Bone marrow (tissue), 2 donors: ENCODE measurements at regions not wholly inside any gene's neighbourhood (a gene's known extent, or its start where the extent isn't known, plus 50 kb on each side); places are given as distances from the start of the nearest gene placed in this dataset.
A peak's percentile ranks its signal among the peaks of the same experiment; 100 is the strongest.

Experiments
- DNase-seq, 2 donors: peaks; one replicate each; lab custom pipeline; 2025; lab: John Stamatoyannopoulos, UW

DNA sequence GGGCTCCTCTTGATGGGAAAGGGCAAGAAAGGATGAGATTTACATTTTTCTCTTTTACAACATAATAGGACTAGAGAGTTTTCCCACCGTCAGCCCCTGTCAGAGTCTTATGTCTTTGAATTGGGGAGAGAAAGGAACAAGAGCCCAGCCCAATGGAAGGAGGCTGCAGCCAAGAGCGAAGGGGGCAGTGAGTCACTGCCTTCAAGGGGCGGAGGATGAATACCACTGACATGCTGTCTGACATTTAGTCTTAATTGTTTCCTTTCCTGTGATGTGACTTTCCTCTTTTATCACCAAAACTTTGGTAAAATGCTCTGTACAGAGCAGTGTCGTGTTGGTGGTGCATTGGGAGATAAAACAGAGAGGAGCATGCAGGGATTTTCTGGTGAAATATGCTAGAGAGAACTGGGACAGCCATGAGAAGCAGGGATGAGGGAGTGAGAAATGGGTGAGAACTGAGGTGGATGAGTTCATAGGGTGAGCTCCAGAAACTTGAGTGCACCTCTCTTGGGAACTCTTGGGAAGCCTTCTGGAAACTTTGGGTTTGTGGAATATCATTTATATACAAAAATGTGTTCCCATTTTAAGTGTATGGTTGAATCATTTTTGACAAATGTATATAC, 179.9 kb upstream of the FGGY start:
- DNase-seq = peak in 1 of 2 donors; percentile 76

DNA sequence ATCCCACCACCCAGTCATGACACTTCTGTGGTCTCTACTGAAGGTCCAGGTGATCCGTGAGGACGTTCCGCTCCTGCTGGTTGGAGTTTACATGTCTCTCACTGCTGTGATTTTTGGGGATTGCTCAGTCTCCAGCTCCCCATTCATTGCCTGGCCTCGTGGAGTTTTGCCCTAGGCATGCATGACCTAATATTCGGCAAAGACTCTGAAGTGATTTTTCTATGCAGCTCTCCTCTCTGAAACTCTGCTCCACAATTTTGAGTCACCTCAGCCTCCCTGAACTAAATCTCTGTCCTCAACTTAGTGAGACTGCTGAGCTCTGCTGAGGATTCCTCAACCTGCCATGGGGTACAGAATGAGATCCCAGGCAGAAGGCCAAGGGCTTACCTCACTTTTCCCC, 174.4 kb upstream of the FGGY start:
- no peak for DNase-seq

DNA sequence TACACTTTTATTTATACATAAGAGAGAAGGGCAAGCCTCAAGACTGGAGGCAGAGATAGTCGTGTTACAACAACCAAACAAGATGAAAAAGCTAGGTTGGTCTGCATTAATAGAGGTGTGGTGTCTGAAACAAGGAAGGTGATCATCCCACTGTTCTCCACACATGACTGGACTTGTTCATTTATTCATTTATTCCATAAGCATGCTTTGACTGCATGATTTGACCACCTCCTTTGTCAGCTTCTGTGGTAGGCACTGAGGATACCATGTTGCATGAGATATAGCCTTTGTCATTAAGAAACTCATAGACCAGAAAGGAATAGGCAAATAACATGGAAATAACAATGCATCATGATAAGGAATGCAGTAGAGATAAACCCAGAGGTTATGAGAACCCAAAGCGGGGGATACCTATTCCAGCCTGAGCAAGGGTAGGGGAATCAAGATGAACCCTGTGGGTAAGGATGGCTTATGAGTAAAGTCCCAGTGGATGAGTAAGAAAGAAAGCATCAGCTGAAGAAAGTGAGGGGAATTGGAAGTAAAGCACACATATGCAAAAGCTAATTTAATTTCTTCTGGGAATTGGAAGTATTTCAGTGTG, 173.7 kb upstream of the FGGY start:
- DNase-seq = no peak

DNA sequence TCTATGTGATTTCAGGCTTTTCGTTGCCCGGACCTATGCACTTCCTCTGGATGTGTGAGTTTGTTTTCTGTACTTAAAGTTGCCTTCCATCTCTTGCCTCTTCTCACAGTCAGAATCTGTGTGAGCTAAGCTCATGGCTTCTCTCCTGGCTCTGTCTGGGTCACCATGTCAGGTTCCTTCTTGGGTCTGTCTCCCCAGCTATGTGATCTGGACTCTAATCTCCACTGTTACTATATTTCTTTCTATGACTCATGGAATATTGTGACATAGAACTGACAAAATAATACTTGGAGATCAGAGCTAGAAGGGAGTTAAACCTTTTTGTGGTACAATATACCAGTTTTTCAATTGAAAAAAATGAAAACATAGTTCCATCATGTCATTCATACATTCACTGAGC, 172.7 kb upstream of the FGGY start:
- DNase-seq = no peak

DNA sequence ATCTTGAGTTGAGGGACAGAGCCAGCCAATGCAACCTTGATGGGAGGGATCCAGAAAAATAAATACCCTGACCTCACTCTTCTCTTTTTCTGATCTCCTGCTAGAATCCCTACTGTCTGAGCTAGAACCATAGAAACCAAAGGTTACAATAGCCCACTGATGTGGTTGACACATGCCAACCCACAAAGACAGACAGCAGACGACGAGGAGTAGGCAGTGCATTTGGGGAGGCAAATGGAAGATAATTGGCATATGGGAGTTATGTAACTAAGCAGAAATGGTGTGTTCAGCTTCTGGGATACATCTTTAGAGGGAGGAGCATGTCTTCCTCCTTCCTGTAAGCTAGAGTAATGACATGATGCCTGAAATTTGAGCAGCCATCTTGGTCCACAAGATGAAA, 171.7 kb upstream of the FGGY start:
- no peak for DNase-seq

- no peak for DNase-seq
Observed at GRCh38 chr1:59125676-59126320, 171.1 kb upstream of the FGGY start.

- DNase-seq = no peak
Observed at GRCh38 chr1:59126366-59126765, 170.5 kb upstream of the FGGY start.

DNA sequence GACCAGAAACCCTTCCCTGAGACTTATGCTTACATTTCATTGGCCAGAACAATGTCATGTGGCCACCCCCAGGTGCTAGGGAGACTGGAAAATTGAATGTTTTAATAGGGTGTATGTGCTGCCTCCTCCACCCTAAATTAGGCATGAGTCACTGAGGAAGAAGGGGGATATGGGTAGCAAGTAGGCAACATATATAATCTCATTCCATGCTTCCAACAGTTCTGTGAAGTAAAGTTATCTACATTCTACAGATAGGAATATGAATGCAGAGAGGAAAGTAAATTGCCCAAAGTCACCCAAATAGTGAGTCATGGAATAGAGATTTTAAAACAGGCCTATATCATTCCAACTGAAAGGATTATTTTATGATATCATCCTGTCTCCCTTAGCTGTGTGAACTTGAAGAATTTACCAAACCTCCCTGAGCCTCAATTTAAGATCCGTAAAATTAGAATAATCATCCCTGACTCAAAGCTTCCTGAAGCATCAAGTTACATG, 168.6 kb upstream of the FGGY start:
- no peak for DNase-seq

DNA sequence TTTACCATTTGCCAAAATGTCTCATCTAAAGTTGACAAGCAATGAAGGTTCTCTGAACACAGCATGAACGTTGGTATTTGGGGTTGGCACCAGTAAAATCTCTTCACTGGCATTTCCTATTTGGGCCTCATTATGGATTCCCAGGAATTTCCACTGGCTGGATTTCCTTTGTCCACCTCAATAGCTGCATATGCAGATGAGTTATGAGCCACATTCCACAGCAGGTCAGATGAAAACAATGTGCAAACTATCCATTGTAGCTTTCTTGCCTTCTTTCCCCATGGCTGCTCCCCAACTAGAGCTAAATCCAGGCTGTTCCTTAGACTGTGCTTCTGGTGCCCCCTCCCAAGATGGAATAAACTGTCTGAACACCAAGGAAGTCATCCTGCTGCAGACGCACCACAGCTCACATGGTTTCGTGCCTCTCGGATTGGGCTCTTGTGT, 168.1 kb upstream of the FGGY start:
- DNase-seq = no peak

DNA sequence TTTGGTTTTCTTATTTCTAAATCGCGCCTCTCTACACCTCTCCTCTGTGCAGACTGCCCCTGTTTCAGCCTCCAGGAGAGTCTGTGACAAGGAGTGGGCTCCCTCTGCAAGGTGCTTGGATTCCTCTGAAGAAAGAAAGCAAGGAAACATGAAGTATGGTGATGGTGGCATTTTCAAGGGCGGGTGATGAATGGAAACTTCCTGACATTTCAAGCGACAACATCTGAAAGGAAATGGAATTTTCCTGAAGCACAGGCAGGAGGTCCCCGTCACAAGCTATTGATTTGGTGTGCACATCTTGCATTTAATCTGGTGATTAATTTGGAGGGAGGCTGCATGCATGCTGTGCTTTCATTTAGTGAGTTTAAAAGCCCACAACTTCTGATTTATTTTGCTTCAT, 164.6 kb upstream of the FGGY start:
- no peak for DNase-seq

DNA sequence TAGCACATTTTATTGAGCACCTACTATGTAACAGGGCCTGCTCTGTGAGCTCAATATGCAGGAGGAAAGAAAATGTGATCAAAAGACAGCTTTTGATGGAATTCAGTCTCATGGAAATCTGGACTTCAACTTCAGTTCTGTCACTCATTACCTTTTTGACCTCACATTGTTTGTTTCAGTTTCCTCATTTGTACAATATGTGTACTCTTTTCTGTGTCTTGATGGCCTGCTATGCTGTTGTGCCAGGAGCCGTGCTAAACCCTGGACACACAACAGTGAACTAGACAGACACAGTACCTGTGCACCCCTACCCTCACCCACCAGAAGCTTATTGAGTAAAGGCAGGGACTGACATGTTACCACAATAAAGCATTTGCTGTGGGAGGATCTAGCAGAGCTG, 162.9 kb upstream of the FGGY start:
- no peak for DNase-seq

- no peak for DNase-seq
Observed at GRCh38 chr1:59135761-59136255, 161.1 kb upstream of the FGGY start.

GRCh38 chr1:59136541-59137275, 160.2 kb upstream of the FGGY start:
- DNase-seq = no peak

DNA sequence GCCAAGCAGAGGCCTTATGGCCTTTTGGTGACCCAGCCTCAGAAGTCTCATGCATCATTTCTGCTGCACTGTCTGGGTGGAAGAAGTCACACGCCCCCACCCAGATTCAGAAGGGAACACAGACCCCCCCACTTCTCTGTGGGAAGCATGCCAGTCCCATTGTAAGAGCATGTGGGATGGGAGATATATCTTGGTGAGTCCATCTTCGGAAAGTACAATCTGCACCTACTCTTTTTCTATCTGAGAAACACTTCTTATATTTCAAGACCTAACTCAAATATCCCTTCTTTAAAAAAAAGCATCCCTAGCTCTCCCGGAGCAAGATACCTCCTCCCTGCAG, 159.6 kb upstream of the FGGY start:
- no peak for DNase-seq

- DNase-seq = no peak
Observed at GRCh38 chr1:59137968-59138367, 158.9 kb upstream of the FGGY start.

DNA sequence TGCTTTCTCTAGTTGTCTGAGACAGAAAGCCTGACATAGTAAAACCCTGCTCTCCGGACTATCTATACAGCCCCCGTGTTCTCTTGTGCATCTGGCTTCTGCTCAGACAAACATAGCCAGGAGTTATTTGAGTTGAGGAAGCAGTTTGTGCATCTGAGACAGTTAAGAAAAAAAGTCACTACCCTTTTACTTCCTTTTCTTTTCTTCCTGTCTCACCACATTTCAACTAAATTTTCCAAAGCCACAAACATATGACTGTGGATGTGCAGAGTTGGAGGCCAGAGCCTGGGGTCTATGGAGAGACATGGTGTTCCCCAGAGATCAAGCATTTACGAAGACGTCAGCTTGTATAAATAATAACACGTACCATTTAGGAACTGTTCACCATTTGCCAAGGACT, 158.5 kb upstream of the FGGY start:
- DNase-seq = peak in 1 of 2 donors; percentile 79

DNA sequence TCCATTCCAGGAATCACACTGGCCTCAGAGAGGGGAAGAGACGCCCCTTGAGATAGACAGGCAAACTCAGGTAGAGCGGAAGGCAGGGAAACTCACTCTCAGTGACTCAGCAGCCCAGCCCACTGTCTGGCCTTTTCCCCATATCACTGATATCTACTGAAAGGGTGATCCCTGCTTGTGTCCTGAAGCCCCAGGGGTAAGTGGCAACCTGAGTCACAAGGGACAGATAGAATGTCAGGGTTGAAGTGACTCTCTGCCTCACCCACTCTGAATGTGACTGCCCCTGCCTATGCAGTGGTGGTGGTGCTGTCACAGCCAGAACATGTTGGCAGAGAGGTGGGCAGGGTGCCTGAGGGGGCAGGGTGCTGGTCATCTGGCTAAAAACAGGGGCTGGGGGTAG, 157.5 kb upstream of the FGGY start:
- no peak for DNase-seq

DNA sequence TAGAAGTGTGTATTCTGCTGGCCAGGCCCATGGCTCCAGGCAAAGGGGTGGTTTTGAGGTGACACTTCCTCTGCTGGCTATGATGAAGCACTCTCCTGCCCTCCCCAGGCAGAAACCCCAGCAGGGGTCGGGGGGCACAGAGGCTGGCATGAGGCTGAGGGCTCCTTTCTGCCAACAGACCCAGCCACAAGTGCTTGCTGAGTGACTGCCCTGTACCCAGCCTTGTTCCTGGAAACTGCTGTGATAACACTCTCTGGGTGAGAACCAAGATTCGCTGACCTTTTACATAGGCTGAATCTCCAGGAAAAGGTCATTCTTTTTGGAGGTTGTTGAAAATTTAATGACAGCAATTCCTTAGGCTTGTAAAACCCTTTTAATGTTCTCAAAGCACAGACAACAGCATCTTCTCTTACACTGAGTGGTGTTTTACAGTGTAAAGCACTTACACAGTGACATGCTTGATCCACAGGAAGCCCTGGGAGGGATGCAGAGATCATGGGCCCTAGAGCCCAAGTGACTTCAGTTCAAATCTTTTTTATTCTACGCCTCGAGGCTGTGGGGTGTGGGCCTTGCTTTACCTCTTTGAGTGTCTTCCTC, 155.5 kb upstream of the FGGY start:
- no peak for DNase-seq

- DNase-seq = no peak
Observed at GRCh38 chr1:59142311-59143132, 154.4 kb upstream of the FGGY start.

GRCh38 chr1:59143133-59143487, 153.8 kb upstream of the FGGY start:
- peak in 1 of 2 donors; percentile 81 for DNase-seq

- no peak for DNase-seq
Observed at GRCh38 chr1:59143811-59144210, 153.1 kb upstream of the FGGY start.

DNA sequence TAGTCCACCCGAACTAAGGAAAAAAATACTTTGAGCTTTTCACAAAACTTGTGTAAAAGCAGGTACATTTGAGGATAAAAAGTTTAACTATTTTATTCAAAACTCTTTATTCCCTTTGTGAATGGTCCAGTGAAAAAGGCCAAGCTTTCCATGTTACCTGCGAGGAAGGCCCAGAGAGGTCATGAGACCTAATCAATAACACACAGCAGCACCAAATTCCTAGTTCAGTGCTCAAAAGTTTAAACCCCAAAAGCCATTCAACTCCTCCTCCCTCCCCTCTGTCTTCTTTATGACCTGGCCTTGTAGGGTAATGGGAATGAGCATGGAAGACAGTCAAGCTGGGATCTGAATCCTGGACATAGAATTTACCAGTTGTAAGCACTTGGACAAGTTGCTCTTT, 151.9 kb upstream of the FGGY start:
- DNase-seq = no peak
